ENCODE measurements at regions not wholly inside any gene's neighbourhood (a gene's known extent, or its start where the extent isn't known, plus 50 kb on each side); places are given as distances from the start of the nearest gene placed in this dataset.
"Not testable (repeated sequence)": the region's sequence is repeated elsewhere in the genome, so short reads cannot be mapped to it uniquely, and the experiment has no call there.

DNA sequence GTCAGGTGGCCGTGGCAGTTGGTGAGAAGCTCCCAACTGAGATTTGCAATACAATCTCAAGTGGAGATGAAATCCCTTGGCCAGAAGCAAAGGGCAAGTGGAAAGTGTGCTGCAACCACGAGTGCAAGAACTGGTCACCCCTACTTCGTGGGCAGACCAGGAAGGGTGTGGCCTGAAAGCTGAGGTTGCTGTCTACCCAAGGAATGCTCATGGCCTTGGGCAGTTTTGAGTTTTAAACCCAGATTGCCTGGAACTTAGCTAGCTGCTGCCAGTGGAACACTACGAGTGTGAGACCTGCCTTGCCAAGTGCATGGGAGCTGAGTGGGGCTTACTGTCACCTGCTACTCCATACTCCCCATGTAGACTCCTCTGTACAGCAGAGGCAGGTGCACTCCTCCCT is 113.3 kb upstream of the FAT3 start:
- no peak for DNase-seq (ENCODE audit: low read depth in 2 of 2)

DNA sequence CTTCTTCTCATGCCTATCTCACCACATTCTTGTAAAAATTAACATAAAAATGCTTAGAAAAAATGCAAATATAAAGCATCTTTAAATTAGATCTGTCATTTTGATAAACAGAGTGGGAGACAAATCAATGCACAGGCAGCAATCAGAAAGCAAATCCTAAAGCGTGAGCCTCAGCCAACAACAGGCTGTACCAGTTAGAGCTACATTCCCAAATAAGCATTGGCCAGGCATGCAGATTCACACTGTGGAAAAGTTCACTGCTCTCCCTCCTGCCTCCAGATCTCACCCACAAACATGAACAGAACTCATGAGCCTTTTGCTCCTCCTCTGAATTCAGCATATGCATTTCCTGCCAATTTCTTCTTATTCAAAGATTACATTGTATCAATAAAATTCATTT is 115.2 kb upstream of the FAT3 start:
- no peak for DNase-seq (ENCODE audit: low read depth in 2 of 2)

DNA sequence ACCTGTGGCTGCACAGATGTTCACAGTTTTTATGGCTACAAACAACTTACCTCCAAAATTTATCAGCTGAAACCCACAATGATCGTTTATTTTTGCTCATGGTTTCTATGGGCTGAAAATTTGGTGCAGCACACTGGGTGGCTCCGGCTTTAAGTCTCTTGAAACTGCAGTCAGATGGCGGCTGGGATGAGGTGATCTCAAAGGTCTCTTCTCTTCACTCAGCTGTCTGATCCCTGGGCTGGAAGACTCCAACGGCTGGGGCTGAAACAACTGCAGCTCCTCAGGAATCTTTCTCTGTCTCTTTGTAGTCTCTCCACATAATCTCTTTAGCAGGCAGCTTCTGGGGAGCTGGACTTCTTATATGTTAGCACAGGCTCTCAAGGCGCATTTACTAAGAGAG is 117.3 kb upstream of the FAT3 start:
- DNase-seq (ENCODE audit: low read depth in 2 of 2): no peak

DNA sequence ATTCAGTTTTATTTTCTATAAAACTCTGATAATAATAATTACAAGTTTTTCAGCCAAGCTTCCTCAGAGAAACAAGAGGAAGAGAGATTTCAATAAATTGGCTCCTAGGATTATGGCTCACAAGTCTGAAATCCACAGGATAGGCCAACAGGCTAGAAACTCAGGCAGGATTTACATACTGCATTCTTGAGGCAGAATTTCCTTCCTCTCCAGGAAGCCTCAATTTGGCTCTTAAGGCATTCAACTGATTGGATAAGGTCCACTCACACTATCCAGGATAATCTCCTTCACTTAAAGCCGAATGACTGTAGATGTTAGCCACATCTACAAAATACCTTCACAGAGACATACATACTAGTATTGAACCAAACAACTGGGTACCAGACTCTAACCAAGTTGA is 120.3 kb upstream of the FAT3 start:
- DNase-seq (ENCODE audit: low read depth in 2 of 2): no peak

DNA sequence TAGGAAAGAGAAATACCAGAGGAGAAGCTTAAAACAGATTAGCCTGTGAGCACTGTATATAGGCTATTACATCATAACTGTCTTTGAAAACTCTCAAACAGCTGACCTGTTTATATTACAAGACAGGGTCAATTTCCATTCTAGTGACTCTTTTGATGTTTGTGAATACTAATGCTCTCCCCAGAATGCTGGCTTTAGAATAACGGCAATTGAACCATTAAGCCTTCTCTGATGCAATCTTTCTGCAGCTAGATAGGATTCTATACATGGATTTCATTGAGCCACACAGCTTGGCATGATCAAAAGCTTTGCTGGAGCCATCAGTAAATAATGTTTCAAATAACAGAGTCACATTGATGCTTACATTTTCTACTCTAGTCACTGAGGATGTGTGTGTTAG is 122.7 kb upstream of the FAT3 start:
- DNase-seq (ENCODE audit: low read depth in 2 of 2): no peak

DNA sequence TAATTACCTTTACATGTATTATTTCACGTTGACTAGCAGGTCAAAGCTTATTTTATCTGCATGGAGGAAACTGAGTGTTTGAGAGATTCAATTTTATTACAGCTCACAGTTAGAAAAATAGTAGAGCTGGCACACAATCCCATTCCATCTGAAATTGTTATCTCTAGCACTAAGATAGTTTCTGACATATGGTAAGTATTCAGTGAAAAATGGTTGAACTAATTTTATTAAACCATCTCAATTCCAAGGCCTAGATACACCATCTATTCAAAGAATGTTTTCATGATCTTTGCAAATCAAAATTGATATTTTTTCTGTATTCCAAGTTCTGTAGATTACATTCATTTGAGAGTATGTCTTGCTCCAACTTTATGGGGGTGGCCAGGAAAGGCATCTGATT is 125.4 kb upstream of the FAT3 start:
- DNase-seq (ENCODE audit: low read depth in 2 of 2): no peak

DNA sequence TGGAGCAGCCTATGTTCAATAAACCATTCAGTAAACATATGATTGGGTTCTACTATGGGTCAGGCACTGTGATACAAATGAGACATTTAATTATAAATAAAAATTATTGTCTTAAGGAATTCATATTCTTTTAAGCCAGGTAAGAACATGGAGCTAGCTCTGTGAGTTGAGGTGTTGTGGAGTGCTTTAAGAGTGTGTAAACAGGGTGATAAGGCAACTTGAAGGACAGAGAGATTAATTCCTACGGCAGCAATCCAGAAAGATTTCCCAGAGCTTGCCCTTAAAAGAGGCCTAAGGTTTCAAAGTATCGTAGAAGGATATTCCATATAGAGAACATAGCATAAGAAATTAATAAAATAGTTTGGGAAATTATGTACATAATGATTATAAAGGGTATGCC is 126.4 kb upstream of the FAT3 start:
- DNase-seq (ENCODE audit: low read depth in 2 of 2): no peak

DNA sequence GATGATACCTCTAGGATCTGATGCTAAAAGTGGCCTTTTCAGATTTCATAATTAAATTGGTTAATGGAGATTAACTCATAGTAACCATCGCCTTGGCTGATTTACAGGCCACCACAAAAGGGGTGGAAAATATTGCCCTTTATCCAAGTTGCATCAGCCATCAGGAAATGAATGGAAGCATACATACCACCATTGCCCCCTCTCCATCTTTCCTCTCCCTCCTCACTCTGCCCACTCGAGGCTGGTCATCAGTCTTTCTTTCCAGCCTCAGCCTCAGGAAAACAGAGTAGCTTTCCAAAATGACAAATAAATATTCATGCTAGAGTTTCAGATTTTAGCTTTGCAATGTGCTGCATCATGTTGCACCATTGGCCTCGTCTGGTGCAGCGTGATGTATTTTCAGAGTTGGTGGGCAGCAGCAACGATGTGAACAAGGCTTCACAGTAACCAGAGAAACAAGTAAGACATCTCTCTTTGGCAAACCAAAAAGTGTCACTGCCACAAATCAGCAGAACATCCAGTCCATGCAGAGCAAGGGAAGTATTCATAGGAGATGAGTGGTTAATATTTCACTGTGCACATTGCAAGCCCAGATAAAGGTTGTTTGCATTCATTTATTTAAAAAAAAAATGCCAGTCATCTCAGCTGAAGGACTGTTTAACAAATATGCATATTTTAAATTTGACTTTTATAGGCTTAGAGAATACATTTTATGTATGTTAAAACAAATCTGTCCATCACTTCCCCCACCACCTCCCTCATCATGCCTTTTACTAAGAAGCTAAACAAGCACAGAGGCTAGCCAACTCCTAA is 136.7 kb upstream of the FAT3 start:
- no peak for DNase-seq (ENCODE audit: low read depth in 2 of 2)

DNA sequence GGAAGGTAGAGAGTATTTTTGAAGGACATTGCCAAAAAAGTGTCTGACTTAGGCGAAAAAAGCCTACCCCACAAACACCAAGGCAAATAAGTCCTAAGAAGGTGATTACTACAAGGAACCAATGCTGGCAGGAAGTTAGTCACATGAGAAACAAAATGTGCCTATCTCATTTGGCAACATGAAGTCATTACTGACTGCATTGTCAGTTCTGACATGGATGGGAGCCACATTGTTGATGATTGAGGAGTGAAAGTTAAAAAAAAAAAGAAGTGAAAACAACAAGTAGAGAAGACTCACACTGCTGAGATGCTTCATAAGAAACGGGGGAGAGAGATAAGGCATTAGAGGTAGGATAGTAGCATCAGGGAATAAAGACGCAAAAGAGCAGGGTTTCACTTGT is 141.5 kb upstream of the FAT3 start:
- no peak for DNase-seq (ENCODE audit: low read depth in 2 of 2)

DNA sequence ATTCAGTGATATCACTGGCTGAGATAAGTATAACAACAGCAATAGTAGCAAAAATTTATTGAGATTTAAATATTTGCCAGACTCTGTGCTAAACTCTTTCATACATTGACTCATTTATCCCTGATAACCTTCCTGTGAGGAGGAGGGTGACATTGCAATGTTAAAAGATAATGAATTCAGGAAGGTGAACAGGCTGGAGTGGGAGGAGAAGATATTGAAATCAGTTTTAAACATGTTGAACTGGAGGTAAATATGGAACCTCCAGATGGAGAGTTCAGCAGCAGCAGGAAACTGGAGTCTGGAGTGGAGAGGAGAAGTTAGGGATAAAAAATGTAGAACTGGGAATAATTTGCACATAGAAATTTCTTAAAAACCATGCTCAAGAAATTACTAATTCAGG is 142.0 kb upstream of the FAT3 start:
- DNase-seq (ENCODE audit: low read depth in 2 of 2): no peak

DNA sequence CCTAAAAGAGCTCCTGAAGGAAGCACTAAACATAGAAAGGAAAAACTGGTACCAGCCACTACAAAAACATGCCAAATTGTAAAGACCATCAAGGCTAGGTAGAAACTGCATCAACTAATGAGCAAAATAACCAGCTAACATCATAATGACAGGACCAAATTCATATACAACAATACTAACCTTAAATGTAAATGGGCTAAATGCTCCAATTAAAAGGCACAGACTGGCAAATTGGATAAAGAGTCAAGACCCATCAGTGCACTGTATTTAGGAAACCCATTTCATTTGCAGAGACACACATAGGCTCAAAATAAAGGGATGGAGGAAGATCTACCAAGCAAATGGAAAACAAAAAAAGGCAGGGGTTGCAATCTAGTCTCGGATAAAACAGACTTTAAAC is 150.1 kb upstream of the FAT3 start:
- DNase-seq (ENCODE audit: low read depth in 2 of 2): not testable (repeated sequence)

DNA sequence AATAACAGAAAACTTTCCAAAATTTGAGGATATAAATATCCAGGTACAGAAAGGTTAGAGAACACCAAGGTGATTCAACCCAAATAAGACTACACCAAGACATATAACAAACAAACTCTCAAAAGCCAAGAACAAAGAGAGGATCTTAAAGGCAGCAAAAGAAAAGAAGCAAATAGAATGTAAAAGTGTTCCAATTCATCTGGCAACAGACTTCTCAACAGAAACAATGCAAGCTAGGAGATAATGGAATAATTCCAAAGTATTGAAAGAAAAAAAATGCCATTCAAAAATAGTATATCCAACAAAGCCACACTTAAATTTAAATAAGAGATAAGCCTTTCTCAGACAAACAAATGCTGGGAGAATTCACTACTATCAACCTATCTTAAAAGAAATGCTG is 153.0 kb upstream of the FAT3 start:
- DNase-seq (ENCODE audit: low read depth in 2 of 2): no peak

DNA sequence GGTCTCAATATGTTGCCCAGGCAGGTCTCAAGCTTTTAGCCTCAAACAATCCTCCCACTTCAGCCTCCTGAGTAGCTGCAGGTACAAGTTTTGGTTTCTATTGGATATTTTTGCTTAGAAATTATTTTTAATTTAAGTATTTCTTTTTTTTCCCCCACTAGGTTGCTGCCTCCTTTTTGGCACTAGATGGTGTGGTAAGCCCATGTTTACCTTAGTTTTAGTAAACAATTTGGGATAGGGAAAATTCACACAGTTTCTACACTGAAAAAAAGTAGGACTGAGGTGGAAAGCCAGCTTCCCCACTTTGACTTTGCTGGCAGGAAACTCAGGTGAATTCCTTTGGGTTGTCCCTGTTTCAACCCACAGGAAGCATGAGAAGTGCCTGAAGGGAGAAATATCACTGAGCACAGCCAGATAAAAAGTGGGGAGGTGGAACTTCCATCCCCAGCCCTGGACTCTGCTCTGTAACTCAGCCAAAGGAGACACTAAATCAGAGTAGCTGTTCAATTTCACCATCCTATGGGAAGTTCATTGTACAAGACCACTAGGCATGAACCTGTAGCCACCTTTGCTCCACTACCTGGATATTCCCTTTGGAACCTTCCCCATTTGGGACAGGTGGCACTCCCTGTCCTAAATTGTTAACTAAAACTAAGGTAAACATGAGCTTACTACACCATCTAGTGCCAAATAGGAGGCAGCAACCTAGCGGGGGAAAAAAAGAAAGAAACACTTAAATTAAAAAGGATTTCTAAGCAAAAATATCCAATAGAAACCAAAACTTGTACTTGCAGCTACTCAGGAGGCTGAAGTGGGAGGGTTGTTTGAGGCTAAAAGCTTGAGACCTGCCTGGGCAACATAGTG is 154.4 kb upstream of the FAT3 start:
- no peak for DNase-seq (ENCODE audit: low read depth in 2 of 2)

DNA sequence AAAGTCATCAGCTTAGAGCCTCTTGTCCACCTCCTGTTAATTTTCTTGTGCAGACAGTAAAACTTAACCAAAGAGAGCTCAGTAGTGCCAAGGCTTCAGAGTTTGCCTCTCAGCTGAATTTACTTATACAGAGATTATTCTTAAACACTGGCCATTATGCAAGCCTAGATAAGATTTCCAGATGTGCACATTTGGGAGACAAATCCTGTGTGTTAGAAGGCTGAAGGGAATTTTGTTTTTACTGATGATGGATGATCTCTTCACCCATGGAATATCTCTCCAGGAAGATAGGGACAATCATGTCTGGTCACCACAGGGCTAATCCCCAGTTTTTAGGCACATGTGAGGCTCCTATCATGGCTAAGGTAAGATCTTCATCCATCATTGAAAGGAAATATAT is 157.6 kb upstream of the FAT3 start:
- DNase-seq (ENCODE audit: low read depth in 2 of 2): no peak

DNA sequence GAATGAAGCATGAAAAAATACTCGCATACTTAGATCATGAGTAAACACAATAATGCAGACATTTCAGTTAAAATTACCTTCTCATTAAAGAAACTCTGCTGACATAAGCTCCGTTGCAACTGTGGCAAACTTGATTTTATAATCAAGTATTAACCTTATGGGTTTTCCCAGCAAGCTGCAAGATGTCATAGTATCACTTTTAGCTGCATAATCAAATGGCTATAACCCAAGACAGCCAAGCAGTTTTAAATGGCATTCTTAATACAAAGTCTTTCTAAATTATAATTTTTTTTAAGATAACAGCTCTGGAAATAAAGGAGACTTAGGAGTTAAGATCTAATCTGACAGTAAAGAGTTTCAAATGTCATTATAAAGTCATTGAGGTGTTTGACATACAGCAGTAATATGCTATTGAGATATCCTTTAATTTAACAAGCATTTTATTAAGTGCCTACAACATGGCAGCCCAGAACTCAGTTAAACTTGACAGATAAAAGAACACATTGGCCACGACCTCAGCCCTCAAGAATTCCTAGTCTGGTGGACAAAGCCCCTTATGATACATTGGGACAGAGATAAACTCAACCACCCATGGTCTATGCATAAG is 163.1 kb upstream of the FAT3 start:
- DNase-seq (ENCODE audit: low read depth in 2 of 2): no peak

DNA sequence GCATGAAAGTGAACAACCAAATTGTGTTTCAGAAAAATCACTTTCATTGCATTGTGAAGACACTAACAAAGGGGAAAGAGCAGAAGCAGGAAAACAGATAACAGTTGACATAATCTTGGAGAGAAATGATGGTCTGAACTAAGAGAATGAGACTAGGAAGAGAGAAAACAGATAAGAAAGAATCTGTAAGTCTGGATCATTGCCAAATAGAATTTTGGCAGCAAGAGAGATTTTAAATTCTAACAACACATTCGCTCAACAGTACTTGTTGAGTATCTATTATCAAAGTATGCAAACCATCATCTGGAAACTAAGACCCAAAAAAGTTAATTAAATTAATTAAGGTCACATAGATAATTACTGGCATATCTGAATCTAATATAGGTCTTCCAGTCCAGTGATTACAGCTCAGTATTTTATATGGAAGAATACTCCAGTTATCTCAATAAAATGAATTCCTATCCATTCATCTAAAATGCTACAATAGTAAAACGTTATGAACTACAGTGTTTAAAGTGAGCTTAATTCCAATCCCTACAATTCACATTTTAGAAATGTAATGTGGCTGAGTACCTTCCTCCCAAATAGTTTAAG is 166.7 kb upstream of the FAT3 start:
- DNase-seq (ENCODE audit: low read depth in 2 of 2): no peak

DNA sequence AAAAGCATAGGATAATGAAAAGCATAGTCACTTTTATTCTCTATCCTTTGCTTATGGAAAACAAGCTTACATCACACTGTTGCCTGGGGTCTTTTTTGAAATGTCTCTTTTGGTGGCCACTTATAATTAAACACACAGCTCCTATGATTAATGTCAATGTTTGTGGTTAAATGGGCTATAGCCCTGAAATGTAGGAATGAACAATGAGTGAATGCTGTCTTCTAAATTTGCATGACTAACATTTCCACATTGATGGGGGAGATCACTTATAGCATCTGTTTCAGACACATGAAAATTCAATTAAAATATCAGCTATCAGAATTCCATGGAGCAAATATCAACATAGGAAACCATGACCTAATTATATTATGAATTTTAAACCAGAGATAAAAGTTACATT is 171.4 kb upstream of the FAT3 start:
- DNase-seq (ENCODE audit: low read depth in 2 of 2): no peak

DNA sequence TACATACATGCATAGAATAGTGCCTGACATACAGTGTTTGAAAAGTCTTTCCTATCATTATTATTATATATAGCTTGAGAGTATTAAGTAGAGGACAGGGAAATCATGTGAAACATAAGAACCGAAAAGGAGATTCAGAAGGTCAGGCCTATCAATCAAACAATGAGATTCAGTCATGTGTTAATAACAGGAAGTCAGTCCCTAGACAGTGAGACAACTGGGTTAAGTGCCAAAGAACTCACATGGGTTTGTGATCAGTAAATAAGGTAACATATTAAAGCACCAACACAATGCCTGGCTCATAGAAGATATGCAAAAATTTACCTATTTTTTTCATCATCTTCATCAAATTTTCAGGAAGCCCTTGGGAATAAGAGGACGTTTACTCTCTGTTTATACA is 174.3 kb upstream of the FAT3 start:
- no peak for DNase-seq (ENCODE audit: low read depth in 2 of 2)

DNA sequence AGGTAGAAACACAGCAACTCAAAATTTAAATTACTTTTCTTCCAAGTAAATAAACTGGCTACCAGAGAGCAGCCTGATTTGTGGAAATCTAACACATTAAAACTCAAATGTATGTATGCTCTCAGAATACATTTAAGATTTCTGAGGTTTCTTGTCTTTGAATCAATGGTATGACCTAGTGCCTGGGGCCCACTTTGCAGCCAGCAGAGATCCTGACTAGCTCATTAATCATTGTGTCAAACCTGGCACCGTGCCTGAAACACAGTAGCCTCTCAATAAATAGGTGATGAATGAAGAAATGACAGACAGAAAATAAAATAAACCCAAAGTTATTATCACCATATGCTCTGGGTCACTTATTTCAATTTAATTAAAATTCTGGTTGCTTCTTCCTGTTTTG is 176.2 kb upstream of the FAT3 start:
- DNase-seq (ENCODE audit: low read depth in 2 of 2): no peak

DNA sequence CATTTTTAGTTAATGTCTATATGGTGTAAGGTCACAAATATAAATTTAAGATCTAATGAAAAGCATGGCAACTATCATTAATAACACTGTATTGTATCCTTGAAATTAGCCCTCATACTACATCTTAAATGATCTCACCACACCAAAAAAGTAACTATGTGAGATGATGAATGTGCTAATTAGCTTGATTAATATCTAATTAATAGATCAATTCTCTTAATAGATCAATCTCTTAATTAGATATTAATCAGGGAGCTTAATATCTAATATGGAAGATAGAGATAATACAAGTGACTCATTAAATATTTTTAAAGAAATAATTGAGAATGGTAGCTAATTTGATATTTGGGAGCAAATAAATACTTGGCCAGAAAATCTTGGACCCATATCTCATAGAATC is 178.5 kb upstream of the FAT3 start:
- DNase-seq (ENCODE audit: low read depth in 2 of 2): no peak

DNA sequence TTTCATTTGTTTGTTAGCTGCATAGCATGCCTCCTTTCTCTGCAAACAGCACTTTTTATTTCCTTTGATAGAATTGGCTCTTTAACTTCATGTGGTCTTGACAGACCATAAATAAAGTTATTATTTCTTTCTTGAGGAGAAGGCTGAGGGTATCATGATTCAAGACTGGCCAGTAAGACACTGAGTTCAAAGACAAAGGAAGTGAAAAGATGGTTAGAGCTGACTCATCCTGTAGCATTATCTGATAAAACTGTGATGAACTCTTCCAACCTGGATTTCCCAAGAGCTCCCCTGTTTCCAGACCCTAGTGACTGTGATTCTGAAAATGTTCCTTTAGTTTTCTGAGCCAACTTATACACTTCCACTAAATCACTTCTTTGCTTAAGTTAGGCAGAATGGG is 179.3 kb upstream of the FAT3 start:
- no peak for DNase-seq (ENCODE audit: low read depth in 2 of 2)

DNA sequence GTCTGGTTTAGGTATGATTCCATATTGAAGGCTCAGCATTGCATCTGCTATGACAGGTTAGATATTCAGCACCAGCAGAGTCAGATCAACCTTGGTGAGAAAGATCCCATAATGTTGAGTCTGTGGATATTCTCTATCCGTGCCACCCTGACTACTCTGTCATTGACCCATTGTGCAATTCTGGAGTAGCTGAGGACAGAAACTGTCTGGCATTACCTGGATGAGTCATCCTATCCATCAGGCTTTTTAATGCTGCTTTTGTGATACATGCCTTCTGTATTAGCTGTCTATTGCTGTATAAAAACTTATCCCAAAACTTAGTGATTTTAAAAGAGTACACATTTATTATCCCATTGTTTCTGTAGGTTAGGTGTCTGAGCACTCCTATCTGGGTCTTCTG is 189.1 kb upstream of the FAT3 start:
- DNase-seq (ENCODE audit: low read depth in 2 of 2): no peak

DNA sequence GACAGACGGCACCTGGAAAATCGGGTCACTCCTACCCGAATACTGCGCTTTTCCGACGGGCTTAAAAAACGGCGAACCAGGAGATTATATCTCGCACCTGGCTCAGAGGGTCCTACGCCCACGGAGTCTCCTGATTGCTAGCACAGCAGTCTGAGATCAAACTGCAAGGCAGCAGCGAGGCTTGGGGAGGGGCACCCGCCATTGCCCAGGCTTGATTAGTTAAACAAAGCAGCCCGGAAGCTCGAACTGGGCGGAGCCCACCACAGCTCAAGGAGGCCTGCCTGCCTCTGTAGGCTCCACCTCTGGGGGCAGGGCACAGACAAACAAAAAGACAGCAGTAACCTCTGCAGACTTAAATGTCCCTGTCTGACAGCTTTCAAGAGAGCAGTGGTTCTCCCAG is 197.5 kb upstream of the FAT3 start:
- DNase-seq (ENCODE audit: low read depth in 2 of 2): not testable (repeated sequence)

Measured in fibroblast of skin of left quadriceps (primary cell).